ENCODE measurements at regions not wholly inside any gene's neighbourhood (a gene's known extent, or its start where the extent isn't known, plus 50 kb on each side); places are given as distances from the start of the nearest gene placed in this dataset.

DNA sequence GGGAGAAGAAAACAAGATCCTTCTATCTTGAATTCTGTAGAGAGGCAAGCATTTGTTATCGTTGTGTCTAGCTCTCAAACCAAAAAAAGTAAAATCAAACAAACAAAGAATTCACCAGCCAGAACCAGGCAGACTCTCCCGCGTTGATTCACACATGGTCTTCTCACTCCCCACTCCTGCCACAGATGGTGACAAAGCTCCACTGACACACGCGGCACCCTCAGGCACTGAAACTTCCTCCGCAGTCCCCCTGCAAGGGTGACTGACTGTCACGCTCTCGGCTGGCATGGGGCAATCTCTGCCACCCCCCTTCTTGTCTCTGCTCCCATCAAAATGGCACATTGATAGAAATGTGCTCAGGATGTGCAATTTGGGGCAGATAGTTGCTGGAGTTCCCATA, 304.9 kb downstream of the DHX15 start:
- no peak for DNase-seq

DNA sequence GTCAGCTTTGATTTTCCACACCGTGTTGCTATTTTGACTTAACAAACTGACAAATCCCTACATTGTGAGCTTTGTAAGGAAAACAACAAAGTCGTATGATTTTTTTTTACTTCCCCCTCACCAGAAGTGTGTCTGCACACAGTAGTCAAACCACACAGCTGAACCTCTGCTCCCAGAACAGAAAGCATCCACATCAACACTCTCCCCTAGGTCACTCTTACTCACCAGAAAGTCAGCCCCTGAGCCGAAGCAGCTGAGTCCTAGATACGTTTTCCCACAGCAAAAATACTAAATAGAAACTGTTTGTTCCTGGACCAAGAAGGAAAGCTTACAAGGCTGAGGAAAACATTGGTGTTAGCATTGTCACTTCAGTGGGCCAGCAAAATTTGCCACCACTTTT, 305.7 kb downstream of the DHX15 start:
- DNase-seq = no peak

DNA sequence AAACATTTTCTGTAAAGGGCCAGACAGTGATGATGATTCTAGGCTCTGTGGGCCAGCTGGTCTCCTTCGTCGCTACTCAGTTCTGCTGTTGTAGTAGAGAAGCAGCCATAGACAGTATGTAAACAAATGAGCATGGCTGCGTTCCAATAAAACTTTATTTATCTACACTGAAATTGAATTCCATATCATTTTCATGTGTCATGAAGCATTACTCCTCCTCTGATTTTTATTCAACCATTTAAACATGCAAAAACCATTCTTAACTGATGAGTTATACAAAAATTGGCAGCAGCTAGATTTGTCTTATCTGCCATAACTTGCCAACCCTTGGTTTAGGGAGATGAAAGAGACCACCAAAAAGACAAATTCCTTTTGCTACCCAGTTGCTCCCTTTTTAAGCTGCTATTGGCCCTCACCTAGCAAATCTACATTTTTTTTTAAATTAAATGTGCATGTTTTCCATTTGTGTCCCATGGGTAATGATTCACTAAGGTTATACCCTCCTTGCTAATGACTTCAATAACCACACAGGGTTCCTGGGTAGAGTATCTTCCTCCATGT, 309.9 kb downstream of the DHX15 start:
- DNase-seq = no peak

DNA sequence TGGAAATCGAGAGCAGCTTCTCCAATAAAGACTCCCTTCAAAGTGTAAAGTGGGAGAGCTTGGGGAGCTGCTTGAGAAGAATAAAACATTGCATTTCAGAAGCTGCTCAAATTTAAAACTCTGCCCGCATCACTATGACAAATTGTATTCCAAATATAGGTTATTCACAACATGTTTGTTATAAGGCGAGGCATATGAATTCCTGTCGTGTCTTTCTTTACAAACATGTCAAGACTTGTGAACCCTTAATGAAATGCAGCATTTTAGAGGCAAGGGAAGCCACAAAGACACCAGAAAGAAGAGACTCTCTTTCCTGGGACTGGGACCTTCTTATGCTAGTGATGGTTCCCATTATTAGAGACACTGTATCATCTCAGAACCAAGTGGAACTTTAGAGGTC, 311.2 kb downstream of the DHX15 start:
- DNase-seq = no peak

DNA sequence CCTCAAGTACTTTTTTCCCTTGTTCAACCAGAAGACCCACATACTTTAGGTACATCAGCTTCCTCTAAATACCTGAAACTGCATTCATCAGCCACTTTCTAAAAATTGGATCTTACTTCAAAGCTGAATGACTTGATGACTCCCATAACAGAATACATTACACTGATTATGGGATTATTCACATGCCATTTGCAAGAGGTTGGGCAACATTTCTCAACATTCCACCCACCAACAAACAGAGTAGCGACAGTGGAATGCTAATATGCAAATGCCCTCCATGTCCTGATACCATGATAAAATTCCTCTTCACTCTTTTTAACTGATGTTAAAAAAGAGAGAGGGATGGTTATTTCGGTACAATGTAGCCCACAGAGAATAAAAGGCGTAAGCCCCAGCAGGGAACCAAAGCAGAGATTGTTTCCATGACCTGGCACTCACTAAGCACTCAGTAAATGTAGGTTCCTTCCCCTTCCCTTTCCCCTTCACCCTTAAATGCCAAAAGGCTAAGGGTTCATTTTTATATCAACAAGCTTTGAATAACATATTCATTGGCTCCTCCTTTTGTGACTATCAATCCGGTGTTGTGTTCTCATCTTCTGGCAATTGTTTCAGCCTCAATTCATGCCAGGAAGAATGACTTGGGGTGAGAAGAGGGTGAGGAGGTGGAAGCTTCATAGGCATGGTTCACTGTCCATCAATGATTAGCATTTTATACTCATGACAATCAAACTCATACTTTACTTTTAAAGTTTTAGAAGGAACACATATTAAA, 317.2 kb downstream of the DHX15 start:
- no peak for DNase-seq

DNA sequence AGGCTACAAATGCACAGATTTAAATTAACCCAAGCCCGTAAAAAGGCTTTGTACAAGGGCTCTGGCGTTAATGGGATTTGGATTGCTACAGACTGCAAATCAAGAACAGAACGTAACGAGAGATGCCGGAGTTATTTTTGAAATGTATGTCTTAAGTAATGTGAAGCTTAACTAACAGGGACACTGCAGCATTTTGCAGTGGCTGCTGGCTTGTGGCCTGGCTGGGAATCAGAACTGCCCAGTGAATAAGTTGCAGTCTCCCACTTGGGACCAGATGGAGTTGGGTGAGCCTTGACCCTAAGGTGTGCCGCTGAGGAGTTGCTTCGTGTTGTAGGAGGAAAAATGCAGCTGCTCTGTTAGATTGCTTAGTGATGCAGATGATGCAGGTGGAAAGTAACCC, 318.4 kb downstream of the DHX15 start:
- no peak for DNase-seq

DNA sequence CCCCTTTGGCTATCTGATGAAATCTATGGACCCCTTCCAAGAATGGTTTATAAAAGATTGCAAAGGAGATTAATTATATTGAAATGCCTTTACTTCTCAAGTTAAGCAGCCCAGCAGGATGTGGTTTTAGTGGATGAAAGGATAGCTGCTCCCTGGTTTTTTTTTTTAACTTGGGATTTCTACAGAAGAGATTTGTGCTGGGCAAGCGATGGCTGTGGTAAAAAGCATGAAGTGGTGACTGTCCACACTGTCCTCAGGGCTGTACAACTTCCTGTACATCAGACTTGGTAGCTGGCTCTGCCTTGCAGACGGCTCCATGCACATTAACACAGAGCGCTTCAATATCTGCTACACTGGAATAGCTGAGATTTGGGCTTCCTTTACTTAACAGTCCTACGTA, 321.7 kb downstream of the DHX15 start:
- no peak for DNase-seq

DNA sequence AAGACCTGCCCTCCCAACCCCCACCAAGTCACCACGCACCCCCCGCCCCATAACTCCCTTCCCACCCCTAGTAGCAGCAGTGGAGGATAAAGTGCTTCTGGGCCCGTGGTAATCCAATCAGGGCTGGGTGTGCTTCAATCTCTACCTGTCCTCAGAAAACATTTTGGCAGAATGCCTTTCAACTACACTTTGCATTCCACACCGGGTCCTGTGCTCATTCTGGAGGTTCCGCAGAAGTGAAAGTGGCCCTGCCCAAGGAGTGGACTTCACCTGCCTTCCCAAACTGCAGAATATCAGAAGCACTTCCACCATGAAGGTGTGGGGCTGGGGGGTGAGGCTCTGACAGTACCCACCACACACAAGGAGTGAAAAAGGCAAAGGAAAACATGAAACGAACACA, 322.3 kb downstream of the DHX15 start:
- DNase-seq = no peak

DNA sequence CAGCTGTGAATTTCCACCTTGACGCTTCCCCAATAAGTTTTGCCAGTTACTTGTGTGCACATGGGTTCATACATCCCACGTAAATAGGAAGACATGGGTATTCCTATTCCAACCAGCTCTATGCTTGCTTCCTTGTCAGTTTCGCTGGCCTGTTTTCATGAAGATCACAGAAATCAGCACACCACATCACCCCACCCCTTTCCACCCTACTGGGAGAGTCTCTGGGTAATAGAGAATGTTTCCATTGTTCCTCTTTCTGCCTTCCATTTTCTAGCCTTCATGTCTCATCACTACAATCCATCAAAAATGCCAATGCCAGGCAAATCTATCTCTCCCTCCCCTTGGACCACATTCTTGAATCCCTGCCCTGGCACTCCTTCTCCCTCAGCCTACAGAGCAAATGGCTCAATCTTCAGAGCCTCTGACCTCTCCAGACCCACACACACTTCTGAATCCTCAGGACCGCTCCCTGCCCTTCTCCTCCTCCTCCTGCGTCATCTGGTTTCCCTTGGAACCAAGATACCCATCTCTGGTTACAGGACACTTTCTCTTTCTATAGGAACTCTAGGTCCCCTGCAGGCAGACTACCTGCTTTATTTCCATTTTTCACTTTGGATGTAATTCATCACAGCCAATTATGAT, 323.3 kb downstream of the DHX15 start:
- no peak for DNase-seq

DNA sequence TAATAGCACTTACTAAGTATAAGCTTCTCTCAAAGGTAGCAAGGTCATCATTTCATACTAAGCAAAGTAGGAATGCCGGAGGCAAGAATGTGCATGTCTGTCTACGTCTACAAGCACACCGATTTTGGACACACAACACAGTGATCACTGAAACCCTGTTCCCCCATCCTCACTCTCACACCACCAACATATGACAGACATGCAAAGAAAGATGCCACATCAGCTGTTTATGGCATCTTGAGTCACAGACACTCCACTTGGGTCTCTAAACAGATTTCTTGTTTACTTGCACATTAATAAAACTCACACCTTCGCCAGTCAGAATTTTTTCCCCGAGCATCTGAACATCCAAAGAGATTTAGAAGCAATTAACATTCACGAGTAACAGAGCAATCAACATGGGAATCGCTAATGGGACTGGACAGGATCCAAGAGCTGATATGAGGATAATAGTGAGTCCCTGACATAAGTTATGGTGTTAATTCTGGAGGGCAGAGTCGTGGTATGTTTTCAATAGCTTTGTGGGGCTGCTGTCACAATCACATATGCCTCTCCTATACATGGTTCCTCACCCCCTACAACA, 324.1 kb downstream of the DHX15 start:
- DNase-seq = no peak

DNA sequence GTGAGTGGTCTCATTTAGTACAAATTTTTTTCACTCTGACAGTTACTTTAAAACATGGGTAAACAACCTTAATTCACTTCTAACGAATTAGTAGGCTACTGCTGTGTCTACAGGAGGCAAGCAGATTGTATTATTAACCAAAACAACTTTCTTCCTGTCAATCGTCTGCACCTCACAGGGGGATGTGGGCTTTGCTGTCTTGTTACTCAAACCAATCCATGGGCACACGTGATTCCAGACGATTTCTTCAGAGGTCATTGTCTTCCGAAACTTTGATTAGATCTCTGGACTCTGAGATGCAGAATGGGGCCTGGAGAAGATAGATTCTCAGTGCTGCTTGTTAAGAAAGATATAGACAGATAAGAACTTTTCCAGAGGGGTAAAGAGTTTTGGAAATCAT, 327.8 kb downstream of the DHX15 start:
- no peak for DNase-seq

DNA sequence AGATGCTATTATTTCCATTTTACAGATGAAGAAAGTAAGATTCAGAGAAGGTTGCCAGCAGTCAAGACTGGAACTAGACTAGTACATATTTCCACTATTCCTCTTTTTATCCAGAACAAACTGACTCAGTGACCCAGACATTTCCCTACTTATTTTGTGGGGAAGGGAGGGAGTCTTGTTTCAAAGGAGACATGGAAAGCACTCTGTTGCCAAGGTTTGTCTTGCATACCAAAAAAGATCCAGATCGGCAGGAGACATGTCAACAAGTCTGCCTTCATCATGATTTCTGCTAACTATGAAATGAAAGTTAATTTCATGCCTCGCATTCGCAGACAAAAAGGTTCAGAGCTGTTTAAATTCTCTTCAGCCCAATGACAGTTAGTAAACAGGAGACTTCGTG, 328.3 kb downstream of the DHX15 start:
- no peak for DNase-seq

DNA sequence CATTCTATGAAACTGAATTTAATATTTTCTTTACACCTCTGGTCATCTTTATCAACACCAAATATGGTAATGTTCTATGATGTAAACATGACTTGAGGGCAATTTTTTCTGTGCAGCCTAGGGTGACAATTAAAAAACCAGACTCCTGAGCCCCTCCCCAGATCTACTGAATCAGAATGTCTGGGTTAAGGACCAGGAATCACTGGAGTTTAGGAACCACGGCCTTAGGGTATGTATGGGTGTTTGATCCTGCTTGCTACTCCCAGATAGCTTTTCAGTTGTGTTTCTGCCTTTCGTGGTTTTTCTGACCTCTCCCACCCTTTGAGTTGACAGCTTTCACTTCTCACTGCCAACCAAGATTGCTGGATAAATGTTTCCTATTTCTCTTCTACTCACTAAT, 332.2 kb downstream of the DHX15 start:
- DNase-seq = no peak

DNA sequence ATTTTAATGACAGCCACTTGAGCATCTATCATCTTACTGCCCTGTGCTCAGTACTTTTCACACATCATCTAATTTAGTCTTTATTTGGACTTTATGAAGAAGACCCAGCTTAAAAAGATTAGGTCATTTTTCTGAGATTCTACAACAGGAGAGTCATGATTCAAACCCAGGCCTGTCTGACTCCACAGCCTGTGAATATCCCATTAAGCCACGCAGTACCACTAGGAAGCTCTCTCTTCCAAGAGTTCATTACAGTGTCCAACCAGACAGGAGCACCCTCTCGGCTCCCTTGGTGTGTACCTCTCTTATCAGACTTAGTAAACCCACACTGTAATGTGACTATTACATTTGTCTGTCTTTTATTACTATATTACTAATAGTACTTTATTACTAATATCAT, 332.8 kb downstream of the DHX15 start:
- no peak for DNase-seq

DNA sequence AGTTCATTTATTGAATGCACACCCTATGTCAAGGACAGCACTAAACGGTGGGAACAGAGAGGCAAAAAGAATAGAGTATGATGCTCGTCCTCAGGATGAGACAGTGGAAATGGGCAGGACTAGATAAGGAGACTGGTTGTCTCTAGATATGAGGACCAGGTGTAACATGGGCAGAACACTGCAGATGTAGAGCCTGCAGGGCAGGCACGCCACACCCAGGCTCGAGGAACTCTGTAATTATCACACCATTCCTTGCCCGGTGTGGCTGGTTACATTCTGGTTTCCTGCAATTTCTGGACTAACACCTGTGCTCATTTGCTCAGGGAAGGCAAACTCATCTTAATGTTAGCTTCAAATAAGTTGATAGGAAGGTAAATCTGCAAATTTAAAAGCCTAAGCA, 334.4 kb downstream of the DHX15 start:
- DNase-seq = no peak

DNA sequence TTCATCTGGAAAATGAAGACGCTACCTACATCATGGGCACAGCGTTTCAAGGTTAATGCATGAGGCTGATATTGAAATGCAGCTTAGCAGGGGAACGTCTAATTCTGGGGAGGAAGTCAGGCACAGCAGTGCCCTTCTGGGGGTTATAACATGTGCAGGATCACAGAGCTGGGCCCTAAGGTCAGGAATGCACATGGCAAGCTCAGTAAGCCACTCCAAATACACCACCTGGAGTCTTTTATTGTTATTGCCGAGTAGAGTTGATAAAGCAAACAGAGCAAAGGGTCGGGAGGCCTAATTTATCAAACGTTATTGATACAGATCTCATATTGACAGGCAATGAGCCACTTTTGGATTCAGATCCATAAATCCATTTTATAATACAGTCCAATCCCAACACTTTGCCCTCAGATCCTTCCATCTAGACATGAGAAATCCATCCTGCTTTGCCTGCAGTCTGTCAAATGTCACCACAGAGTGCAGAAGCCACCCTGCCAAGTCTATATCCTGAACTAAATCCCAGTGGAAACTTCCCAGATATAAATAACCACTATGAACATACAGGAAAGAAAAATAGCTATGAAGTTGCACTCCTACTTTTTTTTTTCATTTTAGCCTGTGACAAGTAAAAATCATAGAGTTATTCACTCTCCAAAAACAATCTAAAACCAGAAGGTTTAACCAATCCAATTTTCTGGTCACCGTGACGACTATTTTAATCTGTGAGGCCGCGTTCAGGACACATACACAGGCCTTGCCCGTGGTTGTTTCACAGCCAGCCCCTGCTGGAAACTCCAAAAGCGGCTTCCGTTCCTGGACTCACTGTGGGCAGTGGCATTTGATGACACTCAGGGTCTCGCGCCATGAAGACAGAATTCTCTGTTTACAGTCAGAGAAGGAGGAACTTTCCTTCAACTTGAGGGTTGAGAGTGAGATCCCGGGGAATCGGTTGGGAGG, 335.4 kb downstream of the DHX15 start:
- no peak for DNase-seq

DNA sequence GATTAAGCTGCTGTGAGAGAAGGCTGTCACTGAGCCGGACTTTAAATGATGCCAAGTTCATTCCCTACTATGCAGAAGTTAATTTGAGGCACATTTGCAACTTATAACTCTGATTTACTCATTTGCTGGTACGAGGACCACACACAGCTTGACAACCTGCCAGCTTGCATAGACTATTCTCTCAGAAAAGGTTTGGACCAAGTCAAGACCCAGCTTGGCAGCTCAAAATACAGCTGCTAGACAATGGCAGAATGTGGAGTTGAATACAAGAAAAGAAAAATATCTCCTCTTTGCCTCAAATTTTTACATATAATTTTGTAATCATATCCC, 338.9 kb downstream of the DHX15 start:
- DNase-seq = no peak

DNA sequence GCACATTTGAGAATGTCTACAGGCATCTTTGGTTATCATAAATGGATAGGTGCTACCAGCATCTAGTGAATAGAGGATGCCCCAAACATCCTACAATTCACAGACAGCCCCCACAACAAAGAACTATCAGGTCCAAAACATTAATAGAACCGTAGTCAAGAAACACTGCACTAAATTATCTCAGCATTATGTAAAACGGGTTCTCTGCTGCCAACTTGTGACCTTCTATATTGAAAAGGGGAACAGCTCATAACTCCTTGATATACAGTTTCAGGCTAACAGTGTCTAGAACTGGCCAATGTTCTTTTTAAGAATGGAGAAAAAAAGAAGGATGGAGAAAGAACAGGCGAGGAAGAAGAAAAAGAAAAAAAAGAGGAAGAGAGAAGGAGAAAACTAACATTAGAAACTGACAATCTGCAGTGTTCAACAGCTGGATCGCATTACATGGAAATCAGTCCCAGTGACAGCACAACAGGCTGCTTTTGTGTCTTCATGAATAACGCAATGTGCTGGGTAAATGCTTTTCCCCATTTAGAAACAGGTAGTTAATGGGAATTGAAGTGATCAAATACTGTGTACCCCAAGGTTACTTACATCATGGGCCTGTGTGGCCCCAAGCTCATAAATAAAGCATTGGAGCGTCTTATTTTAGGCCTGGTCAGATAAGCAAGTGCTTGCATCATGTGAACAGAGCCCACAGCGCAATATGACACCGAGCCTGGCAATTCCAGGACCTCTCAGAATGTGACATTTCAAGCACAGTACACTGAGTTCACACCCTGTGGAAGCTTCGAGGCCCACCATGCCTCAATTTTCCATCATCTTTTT, 339.5 kb downstream of the DHX15 start:
- DNase-seq = no peak

DNA sequence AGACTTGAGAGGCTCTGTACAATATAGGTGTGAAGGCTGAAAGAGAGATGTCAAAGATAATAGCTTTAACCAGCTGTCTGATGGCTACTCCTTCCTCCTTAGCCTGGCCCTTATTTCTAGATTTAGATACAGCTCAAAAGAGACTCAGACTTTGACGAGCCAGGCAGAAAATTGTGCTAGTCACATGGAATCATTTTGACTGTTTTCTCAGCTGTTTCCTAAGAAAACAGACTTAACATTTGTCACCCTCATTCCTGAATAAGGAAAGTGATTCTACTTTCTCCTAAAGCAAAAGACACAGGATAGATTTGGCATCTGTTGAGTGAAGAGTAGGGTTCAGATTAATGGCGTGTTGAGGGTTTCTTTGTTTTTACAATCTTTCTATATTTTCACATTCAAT, 340.7 kb downstream of the DHX15 start:
- DNase-seq = no peak

DNA sequence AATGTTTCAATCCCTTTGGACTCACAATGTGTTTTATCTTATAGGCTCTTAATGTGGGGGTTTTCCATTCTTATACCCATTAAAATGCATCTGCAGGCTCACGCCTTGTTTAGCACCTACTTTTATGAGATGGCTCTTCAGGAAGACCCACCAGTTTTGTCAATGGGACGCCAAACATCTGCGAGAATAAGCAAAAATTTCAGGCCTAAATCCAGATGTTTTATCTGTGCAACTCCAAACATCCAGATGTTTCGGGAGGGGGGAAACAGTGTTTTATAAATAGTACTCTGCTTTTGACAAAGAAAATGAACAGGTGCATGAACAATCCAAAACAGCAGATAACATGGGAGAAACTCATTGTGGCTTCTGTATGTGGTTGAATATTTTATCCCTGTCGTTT, 342.8 kb downstream of the DHX15 start:
- no peak for DNase-seq

DNA sequence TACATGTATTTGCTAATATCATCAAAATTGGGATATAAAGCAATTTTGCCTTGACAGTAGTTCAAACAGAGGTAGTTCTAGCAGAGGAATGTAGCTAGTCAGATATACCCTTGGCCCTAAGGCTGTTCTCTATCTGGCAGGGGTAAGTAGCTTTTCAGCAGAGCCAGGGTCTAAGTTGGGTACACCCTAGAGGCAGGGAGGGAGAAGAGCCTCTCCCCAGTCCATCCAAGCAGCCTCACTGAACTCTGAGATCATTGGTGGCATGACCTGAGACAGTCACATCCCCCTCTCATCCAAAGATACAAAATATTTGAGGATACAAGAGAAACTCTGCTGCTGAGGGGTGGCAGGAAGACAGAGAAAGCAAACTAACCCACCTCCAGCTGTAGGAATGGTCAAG, 343.7 kb downstream of the DHX15 start:
- DNase-seq = no peak

DNA sequence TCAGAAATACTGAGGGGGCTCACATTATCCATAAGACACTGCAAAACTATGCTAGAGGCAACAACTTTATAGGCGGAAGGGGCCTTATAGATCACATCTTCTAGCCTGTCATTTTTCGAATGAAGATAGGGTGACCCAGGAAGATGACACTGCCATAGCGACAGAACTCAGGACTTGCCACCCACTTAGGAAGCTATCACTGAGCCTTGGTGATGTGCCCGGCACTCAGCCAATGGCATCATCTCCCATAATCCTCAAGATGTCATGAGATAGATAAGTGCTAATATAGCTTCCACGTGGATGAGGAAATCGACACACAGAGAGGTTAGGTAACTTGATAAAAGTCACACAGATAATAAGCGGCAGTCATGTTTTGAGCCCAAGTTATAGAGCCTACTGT, 346.6 kb downstream of the DHX15 start:
- DNase-seq = no peak
